NT2/D1 (cell line): ENCODE measurements at regions not wholly inside any gene's neighbourhood (a gene's known extent, or its start where the extent isn't known, plus 50 kb on each side); places are given as distances from the start of the nearest gene placed in this dataset.
"Not testable (repeated sequence)": the region's sequence is repeated elsewhere in the genome, so short reads cannot be mapped to it uniquely, and the experiment has no call there.

Source experiments
- YY1 ChIP-seq: IDR thresholded peaks from 2 replicates; pipeline ENCODE4 v1.6.1; 2011; ENCODE audit not compliant: insufficient read length, insufficient read depth
- ZNF274 ChIP-seq: IDR thresholded peaks from 2 replicates; pipeline ENCODE4 v1.6.1; 2011; ENCODE audit warnings: mild to moderate bottlenecking, low read depth, low read length

DNA sequence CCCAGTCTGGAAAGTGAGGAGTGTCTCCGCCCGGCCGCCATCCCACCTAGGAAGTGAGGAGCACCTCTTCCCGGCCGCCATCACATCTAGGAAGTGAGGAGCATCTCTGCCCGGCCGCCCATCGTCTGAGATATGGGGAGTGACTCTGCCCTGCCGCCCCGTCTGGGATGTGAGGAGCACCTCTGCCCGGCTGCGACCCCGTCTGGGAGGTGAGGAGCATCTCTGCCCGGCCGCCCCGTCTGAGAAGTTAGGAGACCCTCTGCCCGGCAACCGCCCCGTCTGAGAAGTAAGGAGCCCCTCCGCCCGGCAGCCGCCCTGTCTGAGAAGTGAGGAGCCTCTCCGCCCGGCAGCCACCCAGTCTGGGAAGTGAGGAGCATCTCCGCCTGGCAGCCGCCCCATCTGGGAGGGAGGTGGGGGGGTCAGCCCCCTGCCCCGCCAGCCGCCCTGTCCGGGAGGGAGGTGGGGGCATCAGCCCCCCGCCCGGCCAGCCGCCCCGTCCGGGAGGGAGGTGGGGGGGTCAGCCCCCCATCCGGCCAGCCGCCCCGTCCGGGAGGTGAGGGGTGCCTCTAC is 671.8 kb upstream of the IMPG1 start:
- not testable (repeated sequence) for TF ChIP-seq ZNF274, YY1
